PFSK-1 (cell line): ENCODE measurements at regions not wholly inside any gene's neighbourhood (a gene's known extent, or its start where the extent isn't known, plus 50 kb on each side); places are given as distances from the start of the nearest gene placed in this dataset.

Experiments used
- FOXP2 ChIP-seq: optimal IDR thresholded peaks from 2 replicates; pipeline ENCODE3; 2011; ENCODE audit warnings: borderline replicate concordance, control low read depth, inconsistent platforms; ENCODE audit not compliant: insufficient read depth; ENCODE audit errors: extremely low read length, extremely low read depth
- POLR2AphosphoS5 ChIP-seq: IDR thresholded peaks from 2 replicates; pipeline ENCODE4 v1.6.1; 2012; ENCODE audit warnings: low read depth, mild to moderate bottlenecking, control low read depth, low read length, moderate library complexity
- REST ChIP-seq, 2 experiments: IDR thresholded peaks; 2 replicates each; pipeline versions ENCODE4 v1.6.1 to v1.8.0; 2011 to 2012; ENCODE audit warnings: low read depth in 2 of 2, low read length in 2 of 2, control low read depth in 1 of 2, inconsistent platforms in 1 of 2, mild to moderate bottlenecking in 1 of 2, moderate library complexity in 1 of 2; ENCODE audit not compliant: insufficient read depth in 1 of 2
- SIN3A ChIP-seq: IDR thresholded peaks from 2 replicates; pipeline ENCODE4 v1.6.1; 2012; ENCODE audit warnings: mild to moderate bottlenecking, low read length, moderate library complexity, borderline replicate concordance; ENCODE audit not compliant: insufficient read depth
- TAF1 ChIP-seq: IDR thresholded peaks from 2 replicates; pipeline ENCODE4 v1.6.1; 2012; ENCODE audit warnings: low read length, control low read depth, borderline replicate concordance; ENCODE audit not compliant: insufficient read depth

DNA sequence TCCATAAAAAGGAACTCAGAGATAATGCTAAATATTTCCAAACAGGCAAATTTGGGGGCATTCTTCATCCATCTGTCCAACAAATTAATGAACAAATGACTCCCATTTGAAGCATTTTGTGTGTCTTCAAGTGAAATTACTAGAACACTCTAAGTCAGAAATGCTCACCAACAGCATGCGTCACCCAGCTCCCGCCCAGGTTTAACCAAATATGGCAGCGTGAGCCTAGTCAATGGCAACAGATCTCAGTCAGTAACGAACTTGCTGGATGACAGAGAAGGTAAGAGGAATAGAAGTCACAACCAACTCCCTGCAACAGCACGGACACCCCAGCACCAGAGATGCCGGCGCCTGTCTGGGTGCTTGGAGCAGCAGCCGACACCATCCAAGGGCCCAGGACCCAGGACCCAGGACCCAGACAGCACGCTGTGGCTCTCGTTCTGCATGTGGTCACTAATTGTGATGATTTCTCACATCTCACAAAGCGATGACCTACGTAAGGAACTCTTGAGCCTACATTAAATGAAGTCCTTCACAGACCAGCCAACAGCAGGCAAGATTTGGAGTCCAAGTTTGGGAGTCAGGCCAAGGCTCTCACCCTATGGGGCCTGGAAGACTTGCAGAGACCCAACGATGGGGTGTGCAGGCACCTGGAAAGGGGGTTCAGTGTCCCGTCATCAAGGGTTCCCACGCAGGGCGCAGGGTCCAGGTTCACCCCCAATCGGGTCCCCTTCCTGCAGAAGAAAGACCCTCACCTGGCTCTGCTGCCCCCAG lies 556.9 kb downstream of the BRD1 start:
- TF ChIP-seq POLR2AphosphoS5 (no peak), TAF1 (no peak), SIN3A (no peak), REST (IDR thresholded peaks at IDR 0.05; ENCODE audit: insufficient read depth in 1 of 2, low read depth in 2 of 2, low read length in 2 of 2) (no peak), FOXP2 (no peak)
